ENCODE measurements at regions not wholly inside any gene's neighbourhood (a gene's known extent, or its start where the extent isn't known, plus 50 kb on each side); places are given as distances from the start of the nearest gene placed in this dataset.
"Not testable (repeated sequence)": the region's sequence is repeated elsewhere in the genome, so short reads cannot be mapped to it uniquely, and the experiment has no call there.

GRCh38 chr5:104859437-104859836, 1296.8 kb upstream of the NUDT12 start:
- DNase-seq (ENCODE audit: low spot score), result no peak

- DNase-seq (ENCODE audit: low spot score), result not testable (repeated sequence)
These were observed 1289.5 kb upstream of the NUDT12 start for GRCh38 chr5:104852099-104852498.

GRCh38 chr5:104845541-104845940, 1283.0 kb upstream of the NUDT12 start:
- DNase-seq (ENCODE audit: low spot score), result no peak

- DNase-seq (ENCODE audit: low spot score), result no peak
These were observed 1281.2 kb upstream of the NUDT12 start for GRCh38 chr5:104843822-104844221.

- no peak for DNase-seq (ENCODE audit: low spot score)
These were observed 1277.7 kb upstream of the NUDT12 start for GRCh38 chr5:104840284-104840683.

- not testable (repeated sequence) for DNase-seq (ENCODE audit: low spot score)
These were observed 1268.9 kb upstream of the NUDT12 start for GRCh38 chr5:104831515-104831914.

GRCh38 chr5:104821606-104822005, 1259.0 kb upstream of the NUDT12 start:
- no peak for DNase-seq (ENCODE audit: low spot score)

- DNase-seq (ENCODE audit: low spot score), result no peak
These were observed 1254.5 kb upstream of the NUDT12 start for GRCh38 chr5:104817127-104817526.

GRCh38 chr5:104815212-104815611, 1252.6 kb upstream of the NUDT12 start:
- no peak for DNase-seq (ENCODE audit: low spot score)

- DNase-seq (ENCODE audit: low spot score), result no peak
These were observed 1238.0 kb upstream of the NUDT12 start for GRCh38 chr5:104800440-104801048.

GRCh38 chr5:104793755-104794080, 1231.1 kb upstream of the NUDT12 start:
- DNase-seq (ENCODE audit: low spot score), result no peak

- DNase-seq (ENCODE audit: low spot score), result no peak
These were observed 1230.6 kb upstream of the NUDT12 start for GRCh38 chr5:104793031-104793754.

GRCh38 chr5:104789366-104789765, 1226.8 kb upstream of the NUDT12 start:
- no peak for DNase-seq (ENCODE audit: low spot score)

- no peak for DNase-seq (ENCODE audit: low spot score)
These were observed 1222.5 kb upstream of the NUDT12 start for GRCh38 chr5:104785097-104785496.

GRCh38 chr5:104774372-104774771, 1211.8 kb upstream of the NUDT12 start:
- DNase-seq (ENCODE audit: low spot score), result no peak

- no peak for DNase-seq (ENCODE audit: low spot score)
These were observed 1201.6 kb upstream of the NUDT12 start for GRCh38 chr5:104764197-104764596.

- DNase-seq (ENCODE audit: low spot score), result no peak
These were observed 1200.6 kb upstream of the NUDT12 start for GRCh38 chr5:104763216-104763615.

- no peak for DNase-seq (ENCODE audit: low spot score)
These were observed 1195.3 kb upstream of the NUDT12 start for GRCh38 chr5:104757915-104758314.

- DNase-seq (ENCODE audit: low spot score), result no peak
These were observed 1193.2 kb upstream of the NUDT12 start for GRCh38 chr5:104755806-104756205.

- DNase-seq (ENCODE audit: low spot score), result no peak
These were observed 1191.9 kb upstream of the NUDT12 start for GRCh38 chr5:104754311-104754995.

GRCh38 chr5:104751969-104752368, 1189.4 kb upstream of the NUDT12 start:
- DNase-seq (ENCODE audit: low spot score), result no peak

- DNase-seq (ENCODE audit: low spot score), result no peak
These were observed 1177.3 kb upstream of the NUDT12 start for GRCh38 chr5:104739905-104740304.

GRCh38 chr5:104739503-104739902, 1176.9 kb upstream of the NUDT12 start:
- DNase-seq (ENCODE audit: low spot score), result no peak
